Amniotic stem cell (primary cell): ENCODE measurements at regions not wholly inside any gene's neighbourhood (a gene's known extent, or its start where the extent isn't known, plus 50 kb on each side); places are given as distances from the start of the nearest gene placed in this dataset.

Experiments
- DNase-seq: peaks from one replicate; lab custom pipeline; 2025; lab: John Stamatoyannopoulos, UW

- DNase-seq = no peak
Observed at GRCh38 chr17:5819921-5820685, 235.8 kb upstream of the NLRP1 start.

- DNase-seq = no peak
Observed at GRCh38 chr17:5820721-5821456, 236.6 kb upstream of the NLRP1 start.

GRCh38 chr17:5821803-5822202, 237.5 kb upstream of the NLRP1 start:
- no peak for DNase-seq

- DNase-seq = no peak
Observed at GRCh38 chr17:5822281-5823060, 238.2 kb upstream of the NLRP1 start.

- DNase-seq = no peak
Observed at GRCh38 chr17:5823219-5823618, 238.9 kb upstream of the NLRP1 start.

- DNase-seq = no peak
Observed at GRCh38 chr17:5825717-5826330, 241.5 kb upstream of the NLRP1 start.

- DNase-seq = no peak
Observed at GRCh38 chr17:5826384-5826783, 242.1 kb upstream of the NLRP1 start.

- no peak for DNase-seq
Observed at GRCh38 chr17:5830921-5831320, 239.3 kb upstream of the WSCD1 start.

GRCh38 chr17:5832886-5833285, 237.3 kb upstream of the WSCD1 start:
- DNase-seq = no peak

- DNase-seq = no peak
Observed at GRCh38 chr17:5837055-5837491, 233.1 kb upstream of the WSCD1 start.

GRCh38 chr17:5838661-5839300, 231.4 kb upstream of the WSCD1 start:
- no peak for DNase-seq

- no peak for DNase-seq
Observed at GRCh38 chr17:5840811-5841446, 229.2 kb upstream of the WSCD1 start.

- DNase-seq = no peak
Observed at GRCh38 chr17:5841862-5842261, 228.3 kb upstream of the WSCD1 start.

- DNase-seq = no peak
Observed at GRCh38 chr17:5843366-5844026, 226.7 kb upstream of the WSCD1 start.

GRCh38 chr17:5846001-5846400, 224.2 kb upstream of the WSCD1 start:
- no peak for DNase-seq

- DNase-seq = no peak
Observed at GRCh38 chr17:5854871-5855554, 215.2 kb upstream of the WSCD1 start.

- no peak for DNase-seq
Observed at GRCh38 chr17:5861246-5861645, 208.9 kb upstream of the WSCD1 start.

GRCh38 chr17:5861854-5862253, 208.3 kb upstream of the WSCD1 start:
- no peak for DNase-seq

GRCh38 chr17:5862395-5862794, 207.8 kb upstream of the WSCD1 start:
- no peak for DNase-seq
